ENCODE measurements at regions not wholly inside any gene's neighbourhood (a gene's known extent, or its start where the extent isn't known, plus 50 kb on each side); places are given as distances from the start of the nearest gene placed in this dataset.

DNA sequence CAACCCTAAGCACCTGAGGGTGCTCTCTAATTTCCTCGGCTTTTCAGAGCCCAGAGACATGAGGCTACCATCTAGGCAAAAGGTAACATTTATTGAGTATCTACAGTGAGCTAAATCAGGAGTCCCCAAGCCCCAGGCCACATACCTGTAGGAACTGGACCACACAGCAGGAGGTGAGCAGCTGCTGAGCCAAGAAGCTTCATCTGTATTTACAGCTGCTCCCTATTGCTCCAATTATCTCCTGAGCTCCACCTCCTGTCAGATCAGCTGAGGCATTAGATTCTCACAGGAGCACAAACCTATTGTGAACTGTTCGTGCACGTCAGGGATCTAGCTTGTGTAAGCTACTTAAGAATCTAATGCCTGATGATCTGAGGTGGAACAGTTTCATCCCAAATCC is 70.2 kb downstream of the RND3 start:
- no peak for DNase-seq (ENCODE audit: low read depth)

DNA sequence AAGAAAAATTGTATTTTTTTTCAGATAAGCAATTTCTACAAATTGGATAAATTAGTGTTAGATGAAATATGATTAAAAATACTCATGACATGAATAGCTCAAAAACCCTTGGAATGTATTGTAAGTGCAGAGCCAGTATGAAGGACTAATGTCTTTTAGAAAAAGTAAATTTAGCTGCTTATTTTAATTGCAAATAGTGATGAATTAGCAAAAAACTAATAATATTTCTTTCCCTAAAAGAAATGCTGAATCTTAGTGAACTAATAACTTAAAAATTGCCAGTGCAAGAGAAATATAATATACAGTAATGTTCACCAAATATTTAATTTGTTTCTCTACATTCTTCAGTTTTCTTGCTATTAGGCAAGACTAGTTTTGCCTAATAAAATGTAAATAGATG is 72.4 kb downstream of the RND3 start:
- TF ChIP-seq, protein P1, sequence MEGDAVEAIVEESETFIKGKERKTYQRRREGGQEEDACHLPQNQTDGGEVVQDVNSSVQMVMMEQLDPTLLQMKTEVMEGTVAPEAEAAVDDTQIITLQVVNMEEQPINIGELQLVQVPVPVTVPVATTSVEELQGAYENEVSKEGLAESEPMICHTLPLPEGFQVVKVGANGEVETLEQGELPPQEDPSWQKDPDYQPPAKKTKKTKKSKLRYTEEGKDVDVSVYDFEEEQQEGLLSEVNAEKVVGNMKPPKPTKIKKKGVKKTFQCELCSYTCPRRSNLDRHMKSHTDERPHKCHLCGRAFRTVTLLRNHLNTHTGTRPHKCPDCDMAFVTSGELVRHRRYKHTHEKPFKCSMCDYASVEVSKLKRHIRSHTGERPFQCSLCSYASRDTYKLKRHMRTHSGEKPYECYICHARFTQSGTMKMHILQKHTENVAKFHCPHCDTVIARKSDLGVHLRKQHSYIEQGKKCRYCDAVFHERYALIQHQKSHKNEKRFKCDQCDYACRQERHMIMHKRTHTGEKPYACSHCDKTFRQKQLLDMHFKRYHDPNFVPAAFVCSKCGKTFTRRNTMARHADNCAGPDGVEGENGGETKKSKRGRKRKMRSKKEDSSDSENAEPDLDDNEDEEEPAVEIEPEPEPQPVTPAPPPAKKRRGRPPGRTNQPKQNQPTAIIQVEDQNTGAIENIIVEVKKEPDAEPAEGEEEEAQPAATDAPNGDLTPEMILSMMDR (IDR thresholded peaks at IDR 0.05; ENCODE audit: low read depth, low read length, missing control alignments): no peak
- in situ Hi-C loops (cut with HindIII; ENCODE audit: low sequenced_read_pairs): no loop called here

More for the DNA sequence above, 70.2 kb downstream of the RND3 start:
- in situ Hi-C loops (cut with HindIII; ENCODE audit: low sequenced_read_pairs): no loop called here
- TF ChIP-seq, protein P1 (IDR thresholded peaks at IDR 0.05; ENCODE audit: low read depth, low read length, missing control alignments): no peak
- H3K4me3 ChIP-seq (ENCODE audit: low read depth, low read length): no peak overlapping the region

DNA sequence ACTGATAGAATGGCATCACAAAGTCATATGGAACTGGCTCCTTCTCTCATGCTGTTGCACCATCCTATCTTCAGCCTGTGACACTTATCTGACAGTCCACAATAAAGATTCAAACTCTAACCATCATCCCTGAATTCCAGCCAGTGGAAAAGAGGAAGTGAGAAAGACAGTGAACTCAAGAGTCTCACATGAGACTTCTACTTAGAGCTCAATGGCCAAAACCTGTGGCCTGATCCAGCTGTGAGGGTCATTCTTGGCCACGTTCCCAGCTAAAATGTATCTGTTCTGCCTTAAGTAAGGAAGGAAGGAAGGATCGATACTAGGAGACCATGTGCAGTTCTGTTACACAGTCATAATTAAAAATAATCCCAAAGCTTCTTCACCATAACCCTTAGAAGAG is 73.6 kb downstream of the RND3 start:
- DNase-seq (ENCODE audit: low read depth): no peak
- in situ Hi-C loops (cut with HindIII; ENCODE audit: low sequenced_read_pairs): no loop called here
- TF ChIP-seq, protein P1 (IDR thresholded peaks at IDR 0.05; ENCODE audit: low read depth, low read length, missing control alignments): no peak
- H3K4me3 ChIP-seq (ENCODE audit: low read depth, low read length): no peak overlapping the region

More for the DNA sequence above, 72.4 kb downstream of the RND3 start:
- no peak overlapping the region for H3K4me3 ChIP-seq (ENCODE audit: low read depth, low read length)
- no peak for DNase-seq (ENCODE audit: low read depth)

DNA sequence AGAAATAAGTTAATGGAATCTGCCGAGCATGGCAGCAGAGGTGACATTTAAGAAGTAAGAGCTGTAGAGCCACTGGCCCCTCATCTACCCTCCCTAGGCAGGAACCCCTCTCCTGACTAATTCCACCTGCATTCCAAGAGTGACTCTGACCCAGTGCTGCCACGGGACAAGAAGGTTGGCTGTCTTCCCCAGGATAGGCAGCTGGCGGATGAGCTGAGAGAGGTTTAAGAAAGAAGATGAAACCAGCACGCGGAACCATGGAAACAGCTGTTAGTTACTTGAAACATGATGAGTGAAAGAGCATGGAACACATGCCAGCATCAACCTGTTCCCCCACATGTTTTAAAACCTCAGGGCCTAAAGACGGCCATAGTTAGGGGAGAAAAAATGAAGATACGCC is 74.1 kb downstream of the RND3 start:
- DNase-seq (ENCODE audit: low read depth): no peak
- TF ChIP-seq, protein P1 (IDR thresholded peaks at IDR 0.05; ENCODE audit: low read depth, low read length, missing control alignments): no peak
- no peak overlapping the region for H3K4me3 ChIP-seq (ENCODE audit: low read depth, low read length)
- in situ Hi-C loops (cut with HindIII; ENCODE audit: low sequenced_read_pairs): no loop called here

DNA sequence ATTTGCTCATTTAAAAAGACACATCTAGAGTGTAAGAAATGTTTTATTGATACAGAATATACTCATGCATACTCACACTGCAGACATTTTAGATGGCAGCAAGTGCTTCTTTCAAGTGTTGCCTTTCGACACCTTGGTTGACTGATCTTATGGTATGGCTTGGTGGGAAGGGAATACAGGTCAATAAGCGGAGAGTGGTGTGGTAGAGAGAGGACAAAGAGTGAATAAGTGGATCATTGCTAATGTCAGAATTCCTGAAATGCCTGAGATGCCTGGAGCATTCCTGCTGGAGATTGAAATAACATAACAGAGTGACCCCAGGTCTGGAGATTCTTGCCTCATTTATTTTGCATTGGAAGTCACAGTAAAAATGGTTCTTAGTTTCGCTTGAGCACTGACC is 76.7 kb downstream of the RND3 start:
- TF ChIP-seq, protein P1 (IDR thresholded peaks at IDR 0.05; ENCODE audit: low read depth, low read length, missing control alignments): no peak
- DNase-seq (ENCODE audit: low read depth): peak; percentile 80
- no peak overlapping the region for H3K4me3 ChIP-seq (ENCODE audit: low read depth, low read length)
- in situ Hi-C loops (cut with HindIII; ENCODE audit: low sequenced_read_pairs): no loop called here

DNA sequence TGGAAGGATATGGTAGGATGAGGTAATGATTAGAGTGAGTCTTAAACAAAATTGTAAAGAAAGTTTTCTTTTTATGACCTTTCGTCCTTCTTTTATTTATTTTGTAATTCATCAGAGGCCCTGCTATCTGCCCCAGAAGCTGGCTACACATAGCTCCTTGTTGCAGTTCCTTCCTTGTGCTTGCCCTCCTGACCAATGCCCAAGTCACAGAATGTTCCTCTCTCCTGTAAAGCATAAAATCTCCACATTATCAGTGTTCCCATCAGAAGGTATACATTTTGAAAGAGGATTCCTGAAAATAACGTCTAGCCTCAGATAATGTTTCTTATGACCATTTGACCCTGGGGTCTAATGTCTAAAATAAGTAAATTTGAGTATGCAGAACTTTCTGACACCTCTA is 78.3 kb downstream of the RND3 start:
- no peak overlapping the region for H3K4me3 ChIP-seq (ENCODE audit: low read depth, low read length)
- no peak for DNase-seq (ENCODE audit: low read depth)
- TF ChIP-seq, protein P1 (IDR thresholded peaks at IDR 0.05; ENCODE audit: low read depth, low read length, missing control alignments): no peak
- in situ Hi-C loops (cut with HindIII; ENCODE audit: low sequenced_read_pairs): no loop called here

DNA sequence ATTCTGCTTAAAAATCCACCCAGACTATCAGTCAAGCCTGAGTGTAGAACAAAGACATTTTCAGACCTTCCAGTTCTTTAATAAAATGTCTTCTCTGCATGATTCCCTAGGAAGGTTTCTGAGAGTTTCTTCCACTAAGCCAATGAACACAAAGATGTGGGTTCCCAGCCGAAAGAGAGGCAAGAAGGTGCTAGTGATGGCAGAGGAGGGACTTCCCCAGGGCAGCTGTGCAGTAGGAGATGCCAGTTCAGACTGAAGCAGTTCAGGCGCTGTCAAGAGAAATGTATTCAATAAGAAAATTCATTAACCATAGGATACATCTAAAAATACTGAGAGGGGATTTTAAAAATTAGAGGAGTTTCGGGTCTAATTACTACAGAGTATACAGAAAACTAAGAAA is 83.3 kb downstream of the RND3 start:
- DNase-seq (ENCODE audit: low read depth): no peak
- in situ Hi-C loops (cut with HindIII; ENCODE audit: low sequenced_read_pairs): no loop called here
- TF ChIP-seq, protein P1 (IDR thresholded peaks at IDR 0.05; ENCODE audit: low read depth, low read length, missing control alignments): no peak
- no peak overlapping the region for H3K4me3 ChIP-seq (ENCODE audit: low read depth, low read length)

Data from astrocyte of the cerebellum (primary cell).